Stomach (tissue), 4 donors: ENCODE measurements at regions not wholly inside any gene's neighbourhood (a gene's known extent, or its start where the extent isn't known, plus 50 kb on each side); places are given as distances from the start of the nearest gene placed in this dataset.
A peak's percentile ranks its signal among the peaks of the same experiment; 100 is the strongest.

ENCODE experiments used
- CTCF ChIP-seq, 7 experiments: fragments of 450-650 bp in 4 of 7; fragments of 200-600 bp in 3 of 7; sonication (generic) in 3 of 7; IDR thresholded peaks; one replicate each; pipeline ENCODE4 v1.5.1; 2016 to 2019; ENCODE audit warnings: antibody characterized with exemption in 7 of 7, control low read depth in 2 of 7, mild to moderate bottlenecking in 1 of 7
- EP300 ChIP-seq: sonication (generic); formaldehyde crosslinking; IDR thresholded peaks from one replicate; pipeline ENCODE4 v1.6.1; 2017; ENCODE audit warnings: antibody characterized with exemption

- peak in 1 of 7 experiments; percentile 13 for TF ChIP-seq CTCF (IDR thresholded peaks at IDR 0.05)
- no peak for TF ChIP-seq EP300
These were observed 67.4 kb downstream of the BOLA3 start for GRCh38 chr2:74080346-74080745.
